NAMALWA (cell line): ENCODE measurements at regions not wholly inside any gene's neighbourhood (a gene's known extent, or its start where the extent isn't known, plus 50 kb on each side); places are given as distances from the start of the nearest gene placed in this dataset.

Experiments used
- DNase-seq: peaks from one replicate; pipeline ENCODE4 v3.0.0-alpha.2; 2015; ENCODE audit warnings: low spot score

DNA sequence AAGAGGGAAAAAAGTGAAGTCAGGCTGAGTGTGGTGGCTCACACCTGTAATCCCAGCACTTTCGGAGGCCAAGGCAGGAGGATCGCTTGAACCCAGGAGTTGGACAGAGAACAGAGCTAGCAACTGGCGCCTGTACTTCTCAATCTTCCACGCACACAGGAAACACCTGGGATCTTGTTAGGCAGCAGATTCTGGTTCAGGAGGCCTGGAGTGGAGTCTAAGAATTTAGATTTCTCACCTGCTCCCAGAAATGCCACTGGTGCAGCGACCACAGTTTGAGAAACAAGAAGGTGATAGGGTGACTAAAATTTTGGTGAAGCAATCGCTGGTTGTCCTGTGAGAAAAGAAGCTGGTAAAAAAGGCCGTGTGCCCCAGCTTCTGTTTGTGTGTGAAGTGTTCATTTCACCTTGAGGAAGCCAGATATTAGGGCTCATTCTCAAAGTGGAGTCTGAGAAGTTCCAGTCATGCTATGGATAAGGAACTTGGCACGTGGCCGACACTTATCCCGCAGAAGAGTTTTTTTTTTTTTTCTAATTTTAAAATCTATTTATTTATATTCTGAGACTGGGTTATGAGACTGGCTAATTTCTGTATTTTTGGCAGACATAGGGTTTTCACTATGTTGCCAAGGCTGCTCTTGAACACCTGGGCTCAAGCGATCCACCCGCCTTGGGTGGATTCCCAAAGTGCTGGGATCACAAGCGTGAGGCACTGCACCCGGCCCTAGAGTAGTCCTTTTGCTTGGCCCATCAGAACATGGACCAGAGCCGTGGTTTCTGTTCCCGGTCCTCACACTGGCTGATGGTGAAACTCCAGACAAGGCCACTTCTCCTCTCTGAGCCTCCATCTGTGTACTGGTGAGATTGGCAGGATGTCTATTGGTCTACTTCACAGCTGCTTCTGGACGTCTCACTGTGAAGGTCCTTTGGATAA is 324.6 kb upstream of the PROK2 start:
- DNase-seq, result no peak

DNA sequence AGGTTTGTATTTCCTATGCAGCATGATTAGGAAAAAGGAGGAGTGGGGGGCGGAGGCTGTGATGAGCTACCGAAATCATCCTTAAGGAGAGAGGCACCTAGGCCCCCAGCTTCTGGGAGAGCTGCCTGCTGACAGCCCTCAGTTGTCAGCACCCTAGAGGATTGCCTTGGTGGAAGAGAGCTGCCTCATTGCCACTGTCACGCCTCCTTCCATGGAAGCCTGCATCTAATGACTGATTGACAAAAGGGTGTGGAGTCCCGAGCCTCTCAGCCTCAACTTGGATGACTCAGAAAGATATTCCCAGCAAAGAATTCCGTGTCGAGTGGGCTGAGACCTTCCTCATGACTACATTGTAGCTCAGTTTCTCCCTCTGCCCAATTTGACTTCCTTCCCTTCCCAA is 320.4 kb upstream of the PROK2 start:
- no peak for DNase-seq

DNA sequence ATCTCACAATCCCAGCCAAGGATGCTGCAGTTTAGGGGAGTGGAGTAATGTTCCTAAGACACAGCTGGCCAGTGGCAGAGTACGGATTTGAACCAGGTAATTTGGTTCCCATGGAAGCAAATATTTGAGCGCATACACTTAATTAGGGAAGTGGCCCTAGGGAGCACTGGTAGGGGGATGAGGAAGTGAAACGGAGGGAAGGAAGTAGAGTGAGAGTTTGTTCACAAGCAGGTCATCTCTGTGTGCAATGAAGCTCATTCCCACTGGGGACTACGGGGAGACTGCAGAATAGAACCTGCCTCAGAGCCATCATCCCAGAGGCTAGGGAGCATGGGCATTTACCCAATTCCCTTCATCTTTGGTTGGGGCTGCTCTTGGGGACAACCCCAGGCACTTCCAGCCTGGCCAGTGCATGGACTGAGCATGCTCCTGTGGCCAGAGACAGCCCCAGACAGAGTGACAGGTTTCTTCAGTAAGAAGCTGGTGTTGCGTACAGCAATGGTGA is 317.2 kb upstream of the PROK2 start:
- DNase-seq, result peak; percentile 77

DNA sequence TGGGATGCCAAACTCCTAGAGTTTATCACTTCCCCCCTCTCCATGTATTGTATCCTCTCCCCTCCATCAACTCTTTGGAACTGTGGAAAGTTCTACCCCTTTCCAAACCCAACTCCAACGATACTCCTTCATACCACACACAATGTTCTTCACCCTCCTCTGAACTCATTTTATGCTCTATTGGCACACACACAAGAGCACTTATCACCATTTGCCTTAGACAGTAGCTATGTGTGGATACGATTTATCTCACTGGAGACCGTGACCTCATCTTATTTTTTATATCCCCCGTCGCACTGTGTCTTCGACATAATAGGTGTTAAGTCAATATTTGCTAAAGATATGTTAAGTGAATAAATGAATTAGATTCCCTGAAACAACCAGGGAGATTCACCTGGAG is 316.5 kb upstream of the PROK2 start:
- DNase-seq, result peak; percentile 37

DNA sequence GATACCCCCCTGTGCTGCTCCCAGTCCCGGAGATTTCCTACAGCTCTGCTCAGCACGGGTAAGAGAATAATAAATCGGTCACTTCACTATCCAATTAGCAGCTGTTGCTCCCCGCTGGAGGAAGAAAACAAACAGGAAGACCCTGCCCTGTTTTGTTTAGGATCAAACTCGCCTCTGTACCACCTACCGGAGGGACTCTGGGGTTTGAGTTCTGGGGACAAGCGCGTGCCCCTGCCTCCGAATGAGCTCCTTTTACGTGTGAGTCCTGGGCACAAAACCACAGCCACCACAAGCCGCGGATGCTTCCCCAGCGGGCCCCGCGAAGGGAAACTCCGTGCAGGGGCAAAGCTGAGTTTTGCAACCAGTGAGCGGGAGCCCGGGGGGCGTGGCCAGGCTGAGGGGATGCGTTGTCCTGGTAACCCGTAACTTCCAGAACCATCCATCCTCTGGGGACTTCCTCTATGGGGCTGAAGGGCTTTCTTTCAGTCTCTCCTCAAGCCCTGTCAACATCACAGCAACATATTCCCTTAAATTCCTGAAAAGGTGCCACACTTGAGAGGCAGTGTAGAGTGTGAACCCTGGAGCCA is 315.7 kb upstream of the PROK2 start:
- peak; percentile 79 for DNase-seq

DNA sequence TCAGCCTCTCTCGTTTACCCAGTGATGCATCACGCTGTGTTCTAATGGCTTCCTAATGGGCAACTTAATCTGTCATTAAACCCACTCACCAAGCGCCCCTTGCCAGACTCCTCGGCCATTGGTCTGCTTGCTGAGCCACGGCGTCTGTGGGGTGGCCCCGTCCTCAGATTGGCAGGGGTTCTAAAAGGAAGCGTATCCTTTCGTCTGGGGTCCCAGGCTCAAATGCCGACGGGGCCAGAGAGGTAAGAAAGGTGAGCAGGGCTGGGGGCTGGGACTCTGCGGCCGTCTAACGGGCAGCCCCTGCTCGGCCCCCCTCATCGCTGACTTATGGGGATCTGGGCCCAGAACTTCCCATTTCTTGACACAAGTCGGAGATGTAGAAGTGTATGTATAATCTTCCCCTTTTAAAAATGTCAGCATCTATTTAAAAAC is 315.1 kb upstream of the PROK2 start:
- DNase-seq, result peak; percentile 19

DNA sequence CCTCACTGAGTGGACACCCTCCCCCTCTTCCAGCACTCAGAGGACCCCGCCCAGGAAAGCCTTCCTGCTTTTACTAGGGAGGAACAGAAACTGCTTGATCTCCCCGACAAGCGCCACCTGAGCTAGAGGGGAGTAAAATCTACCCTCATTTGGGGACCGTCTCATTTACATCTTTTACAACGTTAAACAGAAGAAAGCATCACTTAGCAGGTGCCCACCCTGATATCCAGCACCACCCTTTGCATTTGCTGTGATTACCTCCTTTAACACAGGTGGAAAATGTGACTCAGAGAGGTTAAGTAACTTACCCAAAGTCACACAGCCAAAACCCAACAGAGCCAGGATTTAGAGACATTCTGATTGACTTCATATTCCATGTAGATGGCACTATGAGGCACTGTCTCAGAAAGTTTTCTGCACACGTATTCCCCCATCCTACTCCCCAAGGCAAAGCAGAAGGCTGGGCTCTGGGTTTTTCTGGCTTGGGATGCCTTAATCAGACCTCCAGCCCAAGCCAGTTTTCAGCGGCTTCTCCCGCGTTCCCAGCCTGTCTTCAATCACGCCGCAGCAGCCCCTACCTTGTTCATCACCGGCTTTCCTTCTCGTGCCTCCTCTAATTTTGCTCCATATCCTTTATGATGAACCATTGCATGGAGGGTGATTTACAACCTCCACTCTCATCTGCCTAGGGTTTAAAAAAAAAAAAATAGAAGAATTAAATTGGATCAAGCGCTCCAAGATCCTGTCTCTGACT is 314.6 kb upstream of the PROK2 start:
- peak; percentile 33 for DNase-seq

DNA sequence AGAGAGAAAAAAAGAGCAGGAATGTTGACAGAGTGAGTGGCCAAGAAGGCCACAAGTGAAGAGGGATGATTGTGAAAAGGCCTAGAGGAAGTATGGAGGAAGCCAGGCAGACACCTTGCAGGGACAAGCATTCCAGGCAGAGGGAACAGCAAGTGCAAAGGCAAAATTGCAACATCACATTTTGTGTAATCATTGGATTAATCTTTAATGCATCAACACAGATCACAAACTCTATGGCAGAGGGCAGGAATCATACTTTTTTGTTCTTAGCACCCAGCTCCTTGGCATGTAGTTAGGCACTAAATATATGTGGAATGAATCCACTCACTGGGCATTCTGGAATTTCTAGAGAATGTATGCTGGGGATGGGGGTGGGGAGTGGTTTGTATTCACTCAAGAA is 312.1 kb upstream of the PROK2 start:
- no peak for DNase-seq

DNA sequence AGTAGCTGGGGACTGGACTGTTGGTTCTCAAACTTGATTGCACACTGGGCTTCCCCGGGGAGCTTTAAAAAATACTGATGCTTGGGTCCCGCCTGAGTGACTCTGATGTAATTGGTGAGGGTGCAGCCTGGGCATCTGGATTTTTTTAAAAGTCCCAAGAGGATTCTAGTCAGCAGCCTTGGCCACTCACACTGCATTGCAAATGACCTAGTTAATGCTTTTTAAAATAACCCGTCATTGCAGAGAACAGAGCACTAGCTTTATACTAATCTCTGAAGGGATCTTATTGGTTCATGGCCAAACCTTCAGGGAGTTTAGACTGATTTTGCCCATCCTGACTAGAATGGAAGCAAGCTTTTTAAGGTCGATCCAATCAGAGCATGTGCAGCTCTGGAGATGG is 310.6 kb upstream of the PROK2 start:
- peak; percentile 67 for DNase-seq

DNA sequence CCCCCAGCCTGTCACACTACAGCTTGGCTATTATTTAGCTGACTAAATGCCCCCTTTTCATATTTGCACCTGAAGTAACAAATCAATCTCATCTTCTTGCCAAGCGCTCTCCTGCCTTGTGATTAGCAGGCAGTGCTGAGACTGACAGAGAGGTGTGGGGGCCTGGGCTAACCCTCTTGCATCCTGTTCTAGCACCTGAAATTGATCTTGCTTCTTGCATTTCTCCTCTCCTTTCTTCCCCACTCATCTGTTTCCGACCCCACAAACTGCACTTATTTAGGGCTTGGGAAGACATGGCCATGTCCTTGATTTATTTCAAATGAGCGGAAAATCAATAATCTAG is 309.0 kb upstream of the PROK2 start:
- no peak for DNase-seq

DNA sequence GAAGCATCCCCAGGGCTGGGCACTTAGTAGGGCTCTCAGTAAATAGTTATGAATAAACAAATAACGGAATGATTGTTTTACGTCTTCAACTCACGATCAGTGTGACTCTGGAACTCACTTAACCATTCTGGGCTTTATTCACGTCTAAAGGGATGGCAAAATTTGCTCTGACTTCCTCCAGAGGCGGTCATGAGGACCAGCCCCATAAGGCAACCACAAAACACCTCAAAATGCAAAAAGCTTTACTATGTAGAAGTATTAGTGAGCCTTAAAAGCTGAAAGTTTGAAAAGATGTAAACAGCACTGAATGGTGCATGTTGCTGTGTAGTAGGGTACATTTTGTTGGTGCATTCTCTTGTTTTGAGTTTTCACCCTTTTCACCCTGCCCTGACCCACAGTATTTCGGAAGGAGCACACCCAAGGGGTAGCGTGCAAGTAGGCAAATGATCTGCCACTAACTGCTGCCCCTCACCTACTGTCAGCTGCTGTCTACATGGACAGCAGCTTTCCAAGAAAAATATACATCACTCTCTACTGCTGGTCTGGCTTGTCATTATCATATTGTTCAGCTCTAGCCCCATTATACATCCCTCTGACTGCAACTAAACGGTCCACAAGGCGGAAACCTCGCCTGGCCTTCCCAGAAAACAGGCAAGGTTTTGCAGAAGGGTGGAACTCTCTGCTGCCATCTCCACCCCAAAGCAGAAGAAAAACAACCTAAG is 308.5 kb upstream of the PROK2 start:
- peak; percentile 30 for DNase-seq

DNA sequence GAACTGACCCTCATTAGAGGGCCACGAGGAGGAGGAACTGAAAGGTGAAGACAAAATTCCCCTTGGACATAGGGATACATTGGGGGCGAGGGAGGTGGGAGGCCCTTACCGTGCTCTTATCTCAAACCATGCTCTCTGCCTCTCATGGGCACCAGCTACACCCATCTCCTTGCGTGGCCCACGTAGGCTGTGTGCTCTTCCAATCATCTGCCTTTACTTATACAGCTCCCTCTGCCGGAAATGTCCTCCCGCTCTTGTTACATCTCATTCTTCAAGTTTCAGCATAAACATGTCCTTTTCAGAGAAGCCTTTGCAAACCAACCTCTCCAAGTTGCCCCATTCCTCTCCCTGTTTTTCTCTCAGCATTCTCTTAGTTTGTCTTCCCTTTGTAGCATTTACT is 307.8 kb upstream of the PROK2 start:
- DNase-seq, result peak; percentile 57

DNA sequence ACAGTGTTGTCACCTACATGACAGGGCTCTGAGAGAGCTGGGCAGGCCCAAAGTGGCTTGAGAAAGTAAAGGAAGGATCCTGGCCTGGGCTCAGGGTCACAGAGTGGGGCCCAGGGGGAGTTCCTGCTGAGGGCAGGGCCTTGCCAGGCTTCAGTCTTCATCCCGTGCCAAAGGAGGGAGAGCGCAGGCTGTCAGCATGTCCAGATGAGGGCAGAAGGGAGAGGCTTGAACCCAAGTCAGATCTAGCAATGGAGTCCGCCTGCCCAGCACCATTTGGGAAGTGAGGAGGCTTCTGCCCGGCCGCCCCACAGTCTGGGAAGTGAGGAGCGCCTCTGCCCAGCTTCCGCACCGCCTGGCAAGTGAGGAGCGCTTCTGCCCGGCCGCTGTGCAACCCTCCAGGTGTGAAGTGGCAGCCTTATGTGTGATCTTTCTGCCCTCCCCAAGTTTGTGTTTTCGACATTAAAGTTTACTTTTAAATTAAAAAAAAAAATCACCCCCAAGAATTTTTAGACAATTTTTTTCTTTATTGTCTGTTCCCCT is 303.6 kb upstream of the PROK2 start:
- DNase-seq, result no peak

DNA sequence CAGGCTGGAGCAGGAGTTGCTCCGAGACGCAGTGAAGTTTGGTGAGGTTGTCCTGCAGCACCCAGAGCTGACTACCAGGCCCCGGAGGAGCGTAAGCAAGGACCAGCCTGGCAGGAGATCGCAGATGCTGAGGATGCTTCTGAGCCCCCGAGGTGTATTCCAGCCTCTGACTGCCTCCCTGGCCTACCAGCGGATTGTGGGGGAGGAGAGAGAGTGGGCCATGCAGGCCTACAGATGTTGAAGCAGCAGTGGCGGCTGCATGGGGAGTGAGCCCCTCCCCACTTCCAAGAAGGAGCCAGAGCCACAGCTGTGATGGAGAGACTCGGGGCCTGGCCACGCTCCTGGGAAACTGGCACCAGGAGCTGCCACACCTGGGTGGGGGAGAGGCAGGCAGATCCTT is 302.5 kb upstream of the PROK2 start:
- no peak for DNase-seq

DNA sequence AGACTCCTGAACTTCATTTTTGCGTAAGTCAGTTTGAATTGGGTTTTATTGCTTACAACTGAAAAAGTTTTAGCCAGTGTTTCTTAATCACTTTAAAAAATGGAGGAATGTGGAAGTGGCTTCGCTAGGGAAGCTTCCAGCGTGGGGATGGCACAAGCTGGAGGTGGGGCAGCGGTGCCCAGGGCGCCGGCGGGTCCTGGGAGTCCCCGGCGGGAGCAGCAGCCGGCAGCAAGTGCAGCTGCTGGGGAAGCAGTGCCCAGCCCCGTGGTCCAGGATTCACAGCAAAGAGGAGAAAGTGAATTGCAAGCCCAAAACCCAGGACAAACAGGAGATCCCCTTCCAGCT is 301.8 kb upstream of the PROK2 start:
- no peak for DNase-seq

DNA sequence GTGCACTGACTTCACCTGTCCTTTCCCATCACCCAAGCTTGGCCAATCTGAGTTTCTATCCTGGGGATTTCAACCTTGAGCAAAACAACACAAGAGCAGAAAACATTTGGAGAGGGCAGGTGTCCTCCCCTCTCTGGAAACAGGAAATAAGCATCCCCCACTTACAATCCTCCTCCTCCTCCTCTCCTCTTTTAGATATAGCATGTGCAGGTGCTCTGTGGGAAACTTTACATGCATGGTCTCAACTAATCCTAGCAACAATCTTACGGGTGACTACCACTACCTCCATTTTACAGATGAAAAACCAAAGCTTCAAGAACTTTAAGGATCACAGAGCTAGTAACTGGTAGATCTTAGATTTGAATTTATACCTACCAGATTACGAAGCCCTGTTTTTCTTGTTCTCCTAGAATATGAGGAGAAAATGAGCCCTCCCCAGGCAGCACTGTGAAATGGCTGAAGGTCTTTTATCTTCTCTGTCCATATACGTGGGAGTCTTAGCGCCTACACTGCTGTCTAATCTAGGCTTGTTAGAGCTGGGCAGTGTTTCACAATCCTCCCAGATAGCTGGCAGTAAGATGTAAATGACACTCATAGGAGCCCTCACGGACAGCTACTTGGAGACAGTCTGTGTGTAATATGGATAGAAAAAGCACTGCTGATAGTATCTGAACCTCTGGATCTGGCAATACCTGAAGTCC is 301.2 kb upstream of the PROK2 start:
- DNase-seq, result peak; percentile 25

DNA sequence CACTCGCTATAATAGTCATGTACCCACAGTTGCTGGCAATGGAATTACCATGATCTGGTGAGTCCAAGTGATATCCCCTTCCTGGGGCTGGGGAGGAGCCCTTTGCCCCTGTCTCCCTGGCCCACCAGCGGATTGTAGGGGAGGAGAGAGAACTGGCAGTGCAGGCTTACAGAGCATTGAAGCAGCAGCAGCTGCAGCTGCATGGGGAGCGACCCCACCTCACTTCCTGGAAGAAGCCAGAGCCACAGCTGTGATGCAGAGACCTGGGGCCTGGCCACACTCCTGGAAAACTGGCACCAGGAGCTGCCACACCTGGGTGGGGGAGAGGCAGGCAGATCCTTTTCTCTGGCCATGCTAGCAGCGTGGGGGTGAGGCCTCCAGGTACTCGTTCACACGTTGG is 300.1 kb upstream of the PROK2 start:
- no peak for DNase-seq

DNA sequence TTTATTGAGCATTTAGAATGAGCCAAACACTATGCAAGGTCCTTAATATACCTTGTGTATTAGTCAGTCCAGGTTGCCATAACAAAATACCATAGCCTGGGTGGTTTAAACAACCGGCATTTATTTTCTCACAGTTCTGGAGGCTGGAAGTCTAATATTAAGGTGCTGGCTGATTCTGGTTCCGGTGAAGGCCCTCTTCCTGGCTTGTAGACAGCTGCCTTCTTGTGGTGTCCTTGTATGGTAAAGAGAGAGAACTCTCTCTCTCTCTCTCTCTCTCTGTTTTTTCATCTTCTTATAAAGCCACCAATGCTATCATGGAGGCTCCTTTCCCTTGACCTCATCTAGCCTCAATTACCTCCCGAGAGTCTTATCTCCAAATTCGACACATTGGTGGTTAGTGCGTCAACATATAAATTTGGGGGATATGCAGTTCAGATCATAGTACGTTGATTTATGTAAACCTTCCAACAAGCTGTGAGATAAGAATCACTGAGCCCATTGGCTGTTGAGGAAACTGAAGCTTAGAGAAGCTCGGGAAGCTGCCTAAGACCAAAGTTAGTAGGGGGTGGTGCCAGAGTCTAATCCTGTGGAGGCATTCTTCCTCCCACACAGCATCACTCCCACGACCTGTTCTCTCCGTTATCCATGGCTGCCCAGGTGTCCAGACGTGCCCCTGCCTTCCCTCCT is 298.0 kb upstream of the PROK2 start:
- no peak for DNase-seq

DNA sequence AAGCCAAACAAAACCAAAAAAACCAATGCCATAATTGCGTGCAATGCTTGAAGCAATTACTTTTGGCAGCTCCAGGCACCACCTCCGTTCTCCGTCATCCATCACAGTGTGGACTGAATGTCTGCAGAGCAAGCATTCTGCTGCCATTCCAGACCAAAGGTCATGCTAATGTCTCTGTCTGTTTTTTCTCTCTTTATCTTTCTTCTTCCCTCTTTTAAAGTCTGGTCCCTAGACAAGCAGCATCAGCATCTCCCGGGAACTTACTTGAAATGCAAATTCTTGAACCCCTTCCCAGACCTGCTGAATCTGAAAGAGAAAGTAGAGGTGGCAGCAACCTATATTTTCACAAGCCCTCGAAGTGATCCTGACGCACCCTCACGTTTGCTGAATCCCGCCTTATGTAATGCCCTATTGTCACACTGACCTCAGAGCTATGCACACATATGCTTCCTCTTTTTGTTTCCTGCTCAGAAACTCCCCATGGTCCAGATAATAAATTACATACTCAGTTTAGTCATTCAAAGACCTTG is 297.3 kb upstream of the PROK2 start:
- DNase-seq, result peak; percentile 59

DNA sequence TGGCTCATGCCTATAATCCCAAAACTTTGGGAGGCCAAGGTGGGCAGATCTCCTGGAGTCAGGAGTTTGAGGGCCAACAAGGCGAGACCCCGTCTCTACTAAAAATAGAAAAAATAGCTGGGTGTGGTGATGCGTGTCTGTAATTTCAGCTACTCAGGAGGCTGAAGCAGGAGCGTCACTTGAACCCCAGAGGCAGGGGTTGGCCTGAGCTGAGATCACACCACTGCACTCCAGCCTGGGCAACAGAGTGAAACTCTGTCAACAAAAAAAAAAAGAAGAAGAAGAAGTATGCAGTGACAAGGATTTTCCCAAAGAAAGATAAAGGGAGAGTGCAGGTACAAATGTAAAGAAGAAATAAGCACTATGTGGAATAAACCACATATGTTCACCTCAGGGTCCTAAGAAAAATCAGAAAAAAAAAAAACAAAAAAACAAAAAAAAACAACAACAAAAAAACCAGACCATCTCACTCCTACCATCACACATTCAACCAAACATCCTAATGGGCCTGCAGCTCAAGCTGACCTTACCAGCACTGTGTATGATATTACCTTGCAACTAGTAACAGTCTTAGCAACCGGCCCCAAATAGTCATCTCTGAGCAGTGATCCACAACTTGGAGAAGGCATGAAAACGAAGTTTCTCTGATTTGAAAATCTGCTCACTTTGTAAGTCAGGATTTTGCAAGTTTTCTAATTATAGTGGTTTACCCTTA is 296.7 kb upstream of the PROK2 start:
- DNase-seq, result peak; percentile 7
